ENCODE measurements at regions not wholly inside any gene's neighbourhood (a gene's known extent, or its start where the extent isn't known, plus 50 kb on each side); places are given as distances from the start of the nearest gene placed in this dataset.

GRCh38 chr12:42673535-42673934, 84.0 kb upstream of the PRICKLE1 start:
- TF ChIP-seq, protein P1, sequence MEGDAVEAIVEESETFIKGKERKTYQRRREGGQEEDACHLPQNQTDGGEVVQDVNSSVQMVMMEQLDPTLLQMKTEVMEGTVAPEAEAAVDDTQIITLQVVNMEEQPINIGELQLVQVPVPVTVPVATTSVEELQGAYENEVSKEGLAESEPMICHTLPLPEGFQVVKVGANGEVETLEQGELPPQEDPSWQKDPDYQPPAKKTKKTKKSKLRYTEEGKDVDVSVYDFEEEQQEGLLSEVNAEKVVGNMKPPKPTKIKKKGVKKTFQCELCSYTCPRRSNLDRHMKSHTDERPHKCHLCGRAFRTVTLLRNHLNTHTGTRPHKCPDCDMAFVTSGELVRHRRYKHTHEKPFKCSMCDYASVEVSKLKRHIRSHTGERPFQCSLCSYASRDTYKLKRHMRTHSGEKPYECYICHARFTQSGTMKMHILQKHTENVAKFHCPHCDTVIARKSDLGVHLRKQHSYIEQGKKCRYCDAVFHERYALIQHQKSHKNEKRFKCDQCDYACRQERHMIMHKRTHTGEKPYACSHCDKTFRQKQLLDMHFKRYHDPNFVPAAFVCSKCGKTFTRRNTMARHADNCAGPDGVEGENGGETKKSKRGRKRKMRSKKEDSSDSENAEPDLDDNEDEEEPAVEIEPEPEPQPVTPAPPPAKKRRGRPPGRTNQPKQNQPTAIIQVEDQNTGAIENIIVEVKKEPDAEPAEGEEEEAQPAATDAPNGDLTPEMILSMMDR (IDR thresholded peaks at IDR 0.05), result no peak
- no peak for TF ChIP-seq POLR2A (IDR thresholded peaks at IDR 0.05)
